ENCODE measurements at regions not wholly inside any gene's neighbourhood (a gene's known extent, or its start where the extent isn't known, plus 50 kb on each side); places are given as distances from the start of the nearest gene placed in this dataset.
"Not testable (repeated sequence)": the region's sequence is repeated elsewhere in the genome, so short reads cannot be mapped to it uniquely, and the experiment has no call there.

DNA sequence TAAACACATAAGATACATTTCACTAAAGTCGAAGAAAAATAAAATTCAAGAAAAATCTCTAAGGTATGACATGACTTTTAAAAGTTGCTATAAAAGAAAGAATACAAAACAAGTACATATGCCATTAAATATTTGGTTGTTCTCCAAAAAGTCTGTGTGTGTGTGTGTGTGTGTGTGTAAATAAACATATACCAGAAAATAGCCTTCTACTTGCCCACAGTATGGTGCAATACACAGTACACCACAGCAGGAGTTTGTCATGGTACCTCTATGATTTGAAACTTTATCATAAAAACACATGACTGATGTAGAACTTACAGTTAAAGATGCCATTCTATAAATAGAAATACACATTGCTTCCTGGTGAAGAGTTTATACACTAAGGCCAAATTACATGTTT is 692.7 kb upstream of the MGAT4C start:
- DNase-seq (ENCODE audit: low read depth): no peak

- no peak for DNase-seq (ENCODE audit: low read depth)
Observed at GRCh38 chr12:86945685-86946196, 689.5 kb upstream of the MGAT4C start.

- not testable (repeated sequence) for DNase-seq (ENCODE audit: low read depth)
Observed at GRCh38 chr12:86944197-86944819, 688.1 kb upstream of the MGAT4C start.

DNA sequence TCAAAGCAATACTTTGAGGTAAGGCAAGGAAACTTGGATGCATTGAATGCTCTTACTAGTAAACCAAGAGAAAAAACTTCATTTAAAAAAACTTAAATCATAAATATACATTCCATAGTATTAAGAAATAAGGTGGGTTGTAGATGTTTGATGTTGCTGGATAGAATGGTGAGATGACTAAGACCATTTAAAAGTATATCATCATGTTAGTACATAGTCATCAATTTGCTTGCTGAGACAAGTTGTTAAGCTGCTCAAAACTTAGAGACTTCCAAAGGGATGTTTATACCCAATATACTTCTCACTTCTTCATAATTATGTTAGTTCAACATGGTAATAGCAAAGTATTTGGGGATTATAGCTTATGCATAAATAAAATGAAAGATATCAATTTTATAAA is 675.5 kb upstream of the MGAT4C start:
- DNase-seq (ENCODE audit: low read depth): no peak

GRCh38 chr12:86929962-86930361 is 673.8 kb upstream of the MGAT4C start:
- no peak for DNase-seq (ENCODE audit: low read depth)

DNA sequence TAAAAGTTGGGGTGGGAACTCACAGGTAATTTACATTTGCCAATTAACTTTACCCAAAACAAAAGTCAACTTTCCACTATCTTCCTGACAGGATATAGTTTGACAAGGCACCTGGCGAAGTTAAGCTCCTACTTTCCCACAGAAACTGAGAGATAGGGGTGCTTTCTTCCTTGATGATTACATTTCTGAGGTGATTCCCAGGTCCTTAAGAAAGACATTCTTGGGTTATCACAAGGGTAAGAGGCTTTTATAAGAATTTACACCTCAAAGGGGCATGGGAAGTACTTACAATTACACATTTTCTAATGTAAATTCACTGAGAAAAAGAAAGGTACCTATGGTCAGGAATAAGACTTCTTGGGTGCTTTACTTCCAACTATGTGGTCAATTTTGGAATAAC is 660.9 kb upstream of the MGAT4C start:
- no peak for DNase-seq (ENCODE audit: low read depth)

- DNase-seq (ENCODE audit: low read depth): peak; percentile 0
Observed at GRCh38 chr12:86914721-86915120, 658.5 kb upstream of the MGAT4C start.

- DNase-seq (ENCODE audit: low read depth): no peak
Observed at GRCh38 chr12:86911973-86912372, 655.8 kb upstream of the MGAT4C start.

DNA sequence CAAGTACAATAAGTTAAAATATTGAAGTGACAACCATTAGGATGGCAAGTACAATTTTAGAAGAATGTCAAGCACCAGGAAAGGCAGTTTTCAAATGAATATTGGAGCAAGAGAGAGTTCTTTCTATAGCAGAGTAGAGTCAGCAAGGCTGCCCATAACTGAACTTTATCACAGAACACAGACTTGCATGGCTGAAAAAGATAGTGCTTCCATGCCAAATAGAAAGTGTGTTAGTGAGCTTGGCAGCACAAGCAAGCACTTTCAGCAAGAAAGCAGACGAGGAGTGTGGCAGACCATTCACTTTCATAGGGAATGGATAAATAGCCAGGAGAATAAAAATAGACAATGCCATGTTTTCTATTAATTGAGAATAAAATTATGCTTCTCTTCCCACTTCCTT is 647.0 kb upstream of the MGAT4C start:
- no peak for DNase-seq (ENCODE audit: low read depth)

DNA sequence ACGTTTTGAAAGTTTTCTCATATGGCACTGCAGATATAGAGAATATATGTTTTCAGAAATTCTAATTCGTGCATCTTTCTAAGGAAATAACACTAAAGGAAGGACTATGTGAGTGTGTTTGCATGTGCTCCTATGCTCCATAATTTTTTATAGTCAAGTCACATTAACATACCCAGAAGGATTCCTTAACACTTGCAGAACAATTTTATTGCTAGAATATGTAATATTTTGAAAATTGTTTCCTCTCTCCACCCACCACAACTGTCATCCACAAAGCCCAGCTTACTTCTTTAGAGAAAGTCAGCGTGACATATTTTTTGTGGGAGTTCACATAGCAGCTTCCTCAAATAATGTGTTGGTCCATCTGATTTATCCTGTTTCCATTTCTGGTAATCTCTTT is 604.6 kb upstream of the MGAT4C start:
- DNase-seq (ENCODE audit: low read depth): no peak

GRCh38 chr12:86852451-86852850 is 596.3 kb upstream of the MGAT4C start:
- no peak for DNase-seq (ENCODE audit: low read depth)

DNA sequence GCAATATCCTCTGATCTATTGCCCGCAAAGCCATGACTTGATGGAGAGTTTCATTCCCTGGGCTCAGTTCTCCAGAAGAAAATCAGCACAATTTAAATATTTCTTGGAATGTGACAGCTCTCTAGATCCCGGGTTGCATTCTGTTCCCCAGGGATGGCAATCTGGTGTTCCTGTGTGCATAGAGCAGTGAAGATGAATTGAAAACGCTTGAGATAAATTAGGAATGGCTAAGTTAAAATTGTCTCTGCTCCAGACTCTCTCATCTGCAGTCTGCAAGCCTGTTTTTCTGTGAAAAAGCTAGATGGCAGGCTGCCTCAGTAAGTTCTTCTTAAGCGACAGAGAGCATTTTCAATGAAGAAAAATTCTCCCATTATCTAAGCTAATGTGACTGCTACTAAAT is 582.5 kb upstream of the MGAT4C start:
- DNase-seq (ENCODE audit: low read depth): no peak

- DNase-seq (ENCODE audit: low read depth): no peak
Observed at GRCh38 chr12:86838260-86838659, 582.1 kb upstream of the MGAT4C start.

- no peak for DNase-seq (ENCODE audit: low read depth)
Observed at GRCh38 chr12:86837246-86837645, 581.1 kb upstream of the MGAT4C start.

- no peak for DNase-seq (ENCODE audit: low read depth)
Observed at GRCh38 chr12:86834217-86834616, 578.0 kb upstream of the MGAT4C start.

DNA sequence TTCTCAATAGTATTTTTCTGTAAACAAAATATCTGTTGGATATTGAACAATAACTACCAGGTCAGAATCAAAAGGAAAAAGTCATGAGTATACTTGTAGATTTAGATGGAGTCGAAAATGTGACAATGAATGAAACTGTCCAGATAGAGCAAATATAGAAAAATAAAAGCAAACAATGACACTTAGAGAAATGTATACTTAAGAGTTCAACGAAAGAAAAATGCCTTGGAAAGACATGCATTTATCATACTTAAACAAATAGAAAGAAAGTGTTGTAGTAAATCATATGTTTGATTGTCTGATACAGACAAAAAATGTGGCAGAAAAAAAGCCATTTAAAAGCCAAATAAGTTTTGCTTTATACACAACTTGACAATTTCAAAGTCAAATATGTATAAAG is 571.2 kb upstream of the MGAT4C start:
- no peak for DNase-seq (ENCODE audit: low read depth)

DNA sequence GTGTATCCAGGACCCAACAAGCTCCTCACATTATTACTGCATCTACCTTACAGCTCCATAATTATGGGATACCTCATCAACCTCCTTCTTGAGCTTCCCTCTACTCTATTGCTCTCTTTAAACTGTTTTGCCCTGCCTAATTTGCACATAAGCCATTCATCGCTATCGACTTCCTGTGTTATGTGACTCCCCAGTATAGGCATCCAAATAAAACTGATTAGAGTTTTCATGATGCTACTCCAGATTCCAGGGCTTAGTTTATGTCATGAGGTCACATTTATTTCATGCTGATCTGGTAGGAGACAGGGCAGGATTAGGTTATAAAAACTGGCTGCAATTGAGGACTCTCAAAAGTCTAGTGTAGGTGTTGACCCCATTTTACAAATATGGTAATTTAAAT is 569.9 kb upstream of the MGAT4C start:
- no peak for DNase-seq (ENCODE audit: low read depth)

DNA sequence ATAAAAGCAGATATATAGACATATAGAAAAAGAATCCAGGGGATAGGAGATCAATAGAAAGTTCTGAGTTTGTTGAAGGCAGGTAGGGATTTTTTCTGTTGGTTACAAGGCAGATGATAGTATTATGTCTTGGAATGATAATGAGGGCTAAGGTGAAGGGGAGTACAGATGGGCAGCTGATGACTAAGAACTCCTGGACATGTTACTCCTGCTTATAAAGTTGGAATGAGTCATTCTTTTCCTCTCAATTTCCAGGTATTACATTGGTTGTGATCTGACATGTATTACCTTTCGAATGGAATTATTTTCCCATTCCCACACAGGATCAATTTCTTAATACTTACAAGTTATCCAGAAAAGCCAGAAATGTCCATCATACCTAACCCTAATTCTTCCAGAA is 545.2 kb upstream of the MGAT4C start:
- no peak for DNase-seq (ENCODE audit: low read depth)

GRCh38 chr12:86799616-86800015 is 543.4 kb upstream of the MGAT4C start:
- no peak for DNase-seq (ENCODE audit: low read depth)

DNA sequence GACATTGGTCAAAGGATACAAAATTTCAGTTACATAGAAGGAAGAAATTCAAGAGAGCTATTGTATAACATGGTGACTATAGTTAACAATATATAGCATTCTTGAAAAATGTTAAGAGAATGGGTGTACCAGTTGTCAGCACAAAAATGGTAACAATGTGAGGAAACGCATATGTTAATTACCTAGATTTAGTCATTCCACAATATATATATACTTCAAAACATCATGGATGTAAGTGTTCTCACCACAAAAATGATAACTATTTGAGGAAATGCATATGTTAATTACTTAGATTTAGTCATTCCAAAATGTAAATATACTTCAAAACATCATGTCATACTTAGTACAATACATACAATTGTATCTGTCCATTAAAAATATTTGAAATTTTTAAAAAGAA is 540.4 kb upstream of the MGAT4C start:
- DNase-seq (ENCODE audit: low read depth): no peak

DNA sequence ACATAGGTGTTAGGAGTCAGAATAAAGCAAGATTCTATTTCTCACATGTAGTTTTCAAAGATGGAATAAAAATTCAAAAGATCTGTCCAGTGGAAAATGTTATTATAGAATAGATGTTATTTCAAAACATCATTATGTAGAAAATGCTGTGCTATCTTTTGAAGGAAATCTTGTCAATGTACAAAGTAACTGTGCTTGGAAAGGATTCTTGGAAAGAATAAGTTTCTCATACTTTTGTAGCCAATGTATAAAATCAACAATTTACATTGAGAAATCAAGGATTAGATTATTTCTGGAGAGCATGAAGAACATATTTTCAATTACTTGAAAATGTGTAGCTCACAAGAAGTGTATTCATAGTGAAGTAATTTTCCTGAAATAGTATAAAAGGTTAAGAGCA is 532.5 kb upstream of the MGAT4C start:
- no peak for DNase-seq (ENCODE audit: low read depth)

- DNase-seq (ENCODE audit: low read depth): no peak
Observed at GRCh38 chr12:86787419-86787818, 531.2 kb upstream of the MGAT4C start.

GRCh38 chr12:86777325-86777724 is 521.1 kb upstream of the MGAT4C start:
- no peak for DNase-seq (ENCODE audit: low read depth)

GRCh38 chr12:86774841-86775388 is 518.7 kb upstream of the MGAT4C start:
- no peak for DNase-seq (ENCODE audit: low read depth)

All from RPMI7951 (cell line).